IMR-90 (cell line): ENCODE measurements at regions not wholly inside any gene's neighbourhood (a gene's known extent, or its start where the extent isn't known, plus 50 kb on each side); places are given as distances from the start of the nearest gene placed in this dataset.

Experiments
- CEBPB ChIP-seq: IDR thresholded peaks from 2 replicates; pipeline ENCODE4 v1.6.1; 2012; ENCODE audit warnings: low read depth, low read length, improper control_type of control experiment
- CTCF ChIP-seq: conservative IDR thresholded peaks from 2 replicates; pipeline ENCODE4 v1.5.1; 2012; ENCODE audit warnings: mild to moderate bottlenecking, low read depth, low read length, improper control_type of control experiment
- RFX5 ChIP-seq: IDR thresholded peaks from 2 replicates; pipeline ENCODE4 v1.8.0; 2012; ENCODE audit warnings: low read depth, mild to moderate bottlenecking, low read length, moderate library complexity

DNA sequence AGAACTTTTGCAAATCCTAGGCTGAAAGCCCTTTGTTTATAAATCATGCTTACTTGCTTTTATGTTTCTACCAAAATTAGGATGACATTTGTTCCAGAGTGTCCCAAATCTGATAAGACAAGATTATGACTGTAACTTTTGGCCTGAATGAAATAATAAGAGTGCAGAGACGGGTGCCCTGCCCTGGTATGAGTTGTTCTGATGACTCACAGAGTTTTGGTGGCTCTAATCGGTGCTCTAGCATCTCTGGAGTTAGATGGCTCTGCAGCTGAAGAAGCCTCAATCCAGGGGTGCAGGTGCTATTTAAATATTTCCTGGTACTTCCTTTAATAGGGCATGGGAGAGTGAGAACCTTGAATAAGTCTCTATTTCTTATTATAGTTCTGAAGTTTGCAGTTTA lies 102.2 kb upstream of the ELMO1 start:
- TF ChIP-seq RFX5 (no peak), CTCF (no peak), CEBPB (no peak)
